ENCODE measurements at regions not wholly inside any gene's neighbourhood (a gene's known extent, or its start where the extent isn't known, plus 50 kb on each side); places are given as distances from the start of the nearest gene placed in this dataset.

GRCh38 chr11:134562941-134563471 is 151.0 kb upstream of the B3GAT1 start:
- Mint-ChIP-seq H3K27ac (no peak overlapping the region), H3K27me3 (peaks cover 5% of the 10 kb centered on the region), H3K9me3 (no peaks in the 10 kb centered on the region), H3K4me1 (ENCODE audit: unreplicated experiment) (peaks cover 4% of the 10 kb centered on the region), H3K36me3 (no peaks in the 10 kb centered on the region), H3K4me3 (no peak overlapping the region)
- no peak for TF ChIP-seq CTCF (conservative IDR thresholded peaks at IDR 0.05)
- peak; percentile 53 for DNase-seq (ENCODE audit: extremely low spot score, unreplicated experiment)

- peaks cover 5% of the 10 kb centered on the region for H3K27me3 Mint-ChIP-seq
- TF ChIP-seq CTCF (conservative IDR thresholded peaks at IDR 0.05), result no peak
- H3K27ac Mint-ChIP-seq, result peak overlapping the region; percentile 48
- no peak overlapping the region for H3K4me3 Mint-ChIP-seq
- peak; percentile 53 for DNase-seq (ENCODE audit: extremely low spot score, unreplicated experiment)
- peaks cover 4% of the 10 kb centered on the region for H3K4me1 Mint-ChIP-seq (ENCODE audit: unreplicated experiment)
- no peaks in the 10 kb centered on the region for H3K9me3 Mint-ChIP-seq
- no peaks in the 10 kb centered on the region for H3K36me3 Mint-ChIP-seq
These were observed 150.2 kb upstream of the B3GAT1 start for GRCh38 chr11:134562196-134562595.

GRCh38 chr11:134561331-134561720 is 149.3 kb upstream of the B3GAT1 start:
- Mint-ChIP-seq H3K4me3 (no peak overlapping the region), H3K4me1 (ENCODE audit: unreplicated experiment) (peaks cover 4% of the 10 kb centered on the region), H3K36me3 (no peaks in the 10 kb centered on the region), H3K27me3 (peaks cover 8% of the 10 kb centered on the region), H3K27ac (no peak overlapping the region), H3K9me3 (no peaks in the 10 kb centered on the region)
- peak; percentile 42 for DNase-seq (ENCODE audit: extremely low spot score, unreplicated experiment)
- no peak for TF ChIP-seq CTCF (conservative IDR thresholded peaks at IDR 0.05)

- Mint-ChIP-seq H3K4me3 (no peak overlapping the region), H3K36me3 (no peaks in the 10 kb centered on the region), H3K27ac (no peak overlapping the region), H3K9me3 (no peaks in the 10 kb centered on the region), H3K27me3 (peaks cover 8% of the 10 kb centered on the region), H3K4me1 (ENCODE audit: unreplicated experiment) (peaks cover 4% of the 10 kb centered on the region)
- TF ChIP-seq CTCF (conservative IDR thresholded peaks at IDR 0.05), result no peak
- peak; percentile 63 for DNase-seq (ENCODE audit: extremely low spot score, unreplicated experiment)
These were observed 148.7 kb upstream of the B3GAT1 start for GRCh38 chr11:134560566-134561330.

- H3K27ac Mint-ChIP-seq, result no peak overlapping the region
- peaks cover 8% of the 10 kb centered on the region for H3K27me3 Mint-ChIP-seq
- peak; percentile 42 for DNase-seq (ENCODE audit: extremely low spot score, unreplicated experiment)
- H3K4me3 Mint-ChIP-seq, result no peak overlapping the region
- peaks cover 4% of the 10 kb centered on the region for H3K4me1 Mint-ChIP-seq (ENCODE audit: unreplicated experiment)
- no peaks in the 10 kb centered on the region for H3K9me3 Mint-ChIP-seq
- TF ChIP-seq CTCF (conservative IDR thresholded peaks at IDR 0.05), result no peak
- no peaks in the 10 kb centered on the region for H3K36me3 Mint-ChIP-seq
These were observed 148.0 kb upstream of the B3GAT1 start for GRCh38 chr11:134560066-134560465.

Measured in type B pancreatic cell (in vitro differentiated cells).